ENCODE measurements at regions not wholly inside any gene's neighbourhood (a gene's known extent, or its start where the extent isn't known, plus 50 kb on each side); places are given as distances from the start of the nearest gene placed in this dataset.

- WGBS (ENCODE audit: low lambda C conversion rate): 85% methylated on average over 4 of the region's 4 CpGs
- CTCF ChIA-PET: interaction anchor here (1.0 kb wide), 1 partner anchor 25 kb away, joined by 3 read pairs; no protein-coding TSS in a partner anchor
- Histone ChIP-seq H3K4me2 (no peak overlapping the region), H3K36me3 (replicated peaks in 1 of 2; ENCODE audit: control insufficient read depth in 1 of 2, insufficient read depth in 2 of 2, low read length in 1 of 2) (peaks cover 0 to 4% of the 10 kb centered on the region in 2 experiments), H3K4me3 (ENCODE audit: low read depth in 2 of 2, low read length in 1 of 2) (no peak overlapping the region), H3K79me2 (ENCODE audit: insufficient read depth) (no peaks in the 10 kb centered on the region), H3K9me2 (no peaks in the 10 kb centered on the region), H2AFZ (ENCODE audit: low read depth) (no peak overlapping the region), H4K20me1 (ENCODE audit: insufficient read depth) (no peaks in the 10 kb centered on the region), H3K27me3 (ENCODE audit: insufficient read depth) (no peaks in the 10 kb centered on the region), H3F3A (replicated peaks; ENCODE audit: insufficient read depth) (peaks cover 10% of the 10 kb centered on the region), H3K4me1 (ENCODE audit: control insufficient read depth in 1 of 2, insufficient read depth in 2 of 2, low read depth in 1 of 2, low read length in 1 of 2) (peaks cover 0 to 28% of the 10 kb centered on the region in 2 experiments; a peak in 2 of 4 replicates), H3K9me3 (no peaks in the 10 kb centered on the region), H3K9ac (no peak overlapping the region), H3K27ac (ENCODE audit: low read depth in 2 of 2, low read length in 1 of 2) (no peak overlapping the region)
- TF ChIP-seq IRF3 (IDR thresholded peaks at IDR 0.05; ENCODE audit: low read depth, low read length) (no peak), TCF12 (IDR thresholded peaks at IDR 0.05) (no peak), JUND (IDR thresholded peaks at IDR 0.05) (no peak), GABPA (IDR thresholded peaks at IDR 0.05; ENCODE audit: low read depth) (no peak), EZH2phosphoT487 (IDR thresholded peaks at IDR 0.05; ENCODE audit: borderline replicate concordance, low read depth) (no peak), GATA2 (CRISPR knock-in tag; IDR thresholded peaks at IDR 0.05) (no peak), RCOR1 (IDR thresholded peaks at IDR 0.05; ENCODE audit: low read length) (no peak), POLR2AphosphoS5 (IDR thresholded peaks at IDR 0.05; ENCODE audit: low read depth, low read length) (no peak), MEF2A (IDR thresholded peaks at IDR 0.05; ENCODE audit: borderline replicate concordance, low read depth) (no peak), ZBTB33 (IDR thresholded peaks at IDR 0.05; ENCODE audit: borderline replicate concordance, low read depth) (no peak), NRF1 (IDR thresholded peaks at IDR 0.05; ENCODE audit: low read depth, low read length) (no peak), ELF1 (IDR thresholded peaks at IDR 0.05) (no peak), CHD2 (IDR thresholded peaks at IDR 0.05; ENCODE audit: low read length, partially characterized antibody) (no peak), USF1 (IDR thresholded peaks at IDR 0.05; ENCODE audit: borderline replicate concordance, low read depth) (no peak), EP300 (IDR thresholded peaks at IDR 0.05; ENCODE audit: borderline replicate concordance in 1 of 2, low read depth in 1 of 2, low read length in 1 of 2) (no peak), RXRA (IDR thresholded peaks at IDR 0.05; ENCODE audit: borderline replicate concordance, low read depth) (no peak), TAF1 (IDR thresholded peaks at IDR 0.05; ENCODE audit: borderline replicate concordance, low read depth, low read length) (no peak), FOSL2 (IDR thresholded peaks at IDR 0.05; ENCODE audit: borderline replicate concordance, low read depth) (no peak)
- DNase-seq: no peak
- POLR2A ChIA-PET: no interaction called here
These were observed 517.0 kb upstream of the PAPPA start for GRCh38 chr9:115636596-115636995.

All from SK-N-SH (cell line).